NCI-H1417 treated with DMSO at 0.1 percent for 48 hours (cell line): ENCODE measurements at regions not wholly inside any gene's neighbourhood (a gene's known extent, or its start where the extent isn't known, plus 50 kb on each side); places are given as distances from the start of the nearest gene placed in this dataset.

Experiments
- DNase-seq: peaks from one replicate; lab custom pipeline; 2025; lab: John Stamatoyannopoulos, UW

DNA sequence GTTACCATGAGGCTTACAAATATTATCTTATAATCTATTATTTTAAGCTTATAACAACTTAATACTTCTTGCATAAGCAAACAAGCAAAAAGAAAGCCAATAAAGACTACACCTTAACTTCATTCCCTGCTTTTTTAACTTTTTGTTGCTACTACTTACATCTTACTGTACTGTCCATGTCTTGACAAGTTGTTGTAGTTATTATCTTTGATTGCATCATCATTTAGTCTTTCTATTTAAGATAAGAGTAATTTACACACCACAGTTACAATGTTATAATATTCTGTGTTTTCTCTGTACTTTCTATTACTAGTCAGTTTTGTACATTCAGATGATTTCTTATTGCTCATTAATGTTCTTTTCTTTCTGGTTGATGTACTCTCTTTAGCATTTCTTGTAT lies 346.6 kb downstream of the SMARCA1 start:
- DNase-seq: no peak

DNA sequence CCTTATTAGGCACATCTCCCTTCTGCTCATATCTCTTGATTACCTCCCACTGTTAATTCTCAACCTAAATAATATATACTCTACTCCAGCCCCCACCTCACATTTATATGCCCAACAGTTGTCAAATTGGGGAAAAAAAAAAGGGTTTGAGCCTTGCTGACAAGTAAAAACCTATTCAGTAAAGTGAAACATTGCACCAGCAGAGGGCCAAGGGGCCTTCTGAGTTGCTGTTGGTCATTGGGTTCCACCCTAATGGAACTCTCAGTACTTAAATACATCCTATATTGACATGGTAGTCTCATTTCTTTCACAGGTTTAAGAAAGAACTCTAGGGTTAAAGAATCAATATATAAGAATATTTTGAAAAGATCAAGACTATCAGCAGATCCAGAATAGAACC lies 362.2 kb downstream of the SMARCA1 start:
- no peak for DNase-seq

DNA sequence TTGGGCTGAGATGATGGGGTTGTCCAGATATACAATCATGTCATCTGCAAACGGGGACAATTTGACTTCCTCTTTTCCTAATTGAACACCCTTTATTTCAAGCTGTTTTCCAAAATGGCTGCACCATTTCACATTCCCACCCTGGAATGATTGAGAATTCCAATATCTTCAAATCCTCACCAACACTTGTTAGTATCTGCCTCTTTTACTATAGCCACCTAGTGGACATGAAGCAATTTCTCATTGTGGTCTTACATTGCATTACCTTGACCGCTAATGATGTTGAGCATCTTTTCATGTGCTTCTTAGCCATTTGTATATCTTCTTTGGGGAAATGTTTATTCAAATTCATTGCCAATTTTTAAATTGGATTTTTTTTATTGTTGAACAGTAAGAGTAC lies 364.8 kb downstream of the SMARCA1 start:
- DNase-seq: no peak

GRCh38 chrX:129145840-129146272 lies 377.4 kb downstream of the SMARCA1 start:
- no peak for DNase-seq

DNA sequence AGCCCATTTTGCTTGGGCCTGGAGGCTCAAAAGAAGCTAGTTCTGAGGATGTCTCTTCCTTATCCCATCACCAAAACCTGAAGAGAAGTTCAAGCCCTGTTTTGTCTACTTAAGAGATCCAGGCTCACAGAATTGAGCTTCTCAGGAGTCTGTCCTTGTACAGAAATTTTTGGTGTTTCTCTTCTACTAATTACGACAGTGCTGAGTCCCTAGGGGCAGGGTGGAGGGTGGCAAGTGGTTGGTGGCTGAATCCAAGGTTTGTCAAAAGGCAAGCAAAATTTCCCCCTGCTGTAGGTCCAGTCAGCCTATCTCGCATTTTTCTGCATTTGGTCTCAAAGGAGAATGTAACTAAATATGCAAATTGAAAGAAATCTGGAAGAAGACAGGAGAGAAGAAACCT lies 377.9 kb downstream of the SMARCA1 start:
- DNase-seq: no peak

DNA sequence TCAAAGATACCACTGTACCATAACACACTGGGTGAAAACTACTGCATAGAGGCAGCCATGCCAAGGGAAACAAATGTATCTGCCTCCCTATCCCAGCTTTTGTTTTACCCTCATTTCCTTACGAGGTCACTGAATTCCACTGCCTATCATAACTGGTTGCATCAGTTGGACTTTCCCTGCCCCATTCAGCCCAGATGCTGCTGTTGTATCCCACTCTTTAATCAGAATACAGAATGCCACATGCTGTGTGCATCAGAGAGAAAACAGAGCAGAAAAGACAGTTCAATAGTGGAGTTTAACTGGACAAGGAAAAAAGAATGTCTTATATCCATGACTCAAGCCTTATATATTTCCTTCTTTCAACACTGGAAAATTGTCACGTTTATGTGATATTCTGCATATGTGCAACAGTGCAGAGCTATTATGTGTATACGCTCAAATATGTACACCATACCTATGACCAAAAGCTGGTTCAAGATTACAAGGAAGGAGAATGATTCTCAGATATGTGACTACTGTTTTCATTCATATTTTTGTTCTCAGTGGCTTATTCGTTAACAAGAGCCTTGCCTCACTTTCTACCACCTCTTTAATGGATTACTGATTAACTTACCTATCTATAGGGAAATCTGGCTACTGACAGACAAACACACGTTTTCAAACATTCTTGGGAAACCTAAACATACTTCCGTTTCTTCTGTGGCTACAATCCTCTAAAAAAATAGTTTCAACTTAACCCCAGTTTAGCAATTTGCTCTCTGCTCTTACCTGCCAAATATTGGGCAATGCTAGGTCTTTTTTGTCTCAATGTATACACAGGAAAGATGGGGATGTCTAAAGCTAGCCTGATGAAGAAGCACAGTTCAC lies 378.9 kb downstream of the SMARCA1 start:
- no peak for DNase-seq

- DNase-seq: peak; percentile 27
These were observed 383.3 kb downstream of the SMARCA1 start for GRCh38 chrX:129139837-129140598.

- no peak for DNase-seq
These were observed 398.0 kb downstream of the SMARCA1 start for GRCh38 chrX:129125122-129125914.

GRCh38 chrX:129123795-129124194 lies 399.5 kb downstream of the SMARCA1 start:
- no peak for DNase-seq

- no peak for DNase-seq
These were observed 406.4 kb downstream of the SMARCA1 start for GRCh38 chrX:129116676-129117470.

DNA sequence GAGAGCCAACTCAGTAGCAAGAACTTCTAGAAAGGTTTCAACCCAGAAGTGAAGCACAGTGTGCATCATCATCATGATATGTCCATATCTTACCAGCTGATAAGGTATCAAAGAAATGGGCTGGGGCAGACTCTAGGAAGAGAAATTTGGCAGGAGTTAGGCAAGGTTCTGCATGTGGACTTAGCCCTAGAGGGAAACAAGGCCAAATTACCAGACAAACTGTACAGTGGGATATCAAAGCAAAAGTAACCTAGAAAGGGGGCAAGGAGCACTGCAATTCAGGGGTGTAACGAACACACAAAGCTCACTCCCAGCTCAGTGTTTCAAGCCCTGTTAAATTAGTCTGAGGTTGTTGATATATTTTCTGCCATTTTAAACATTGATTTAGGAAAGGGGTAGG lies 407.4 kb downstream of the SMARCA1 start:
- no peak for DNase-seq

DNA sequence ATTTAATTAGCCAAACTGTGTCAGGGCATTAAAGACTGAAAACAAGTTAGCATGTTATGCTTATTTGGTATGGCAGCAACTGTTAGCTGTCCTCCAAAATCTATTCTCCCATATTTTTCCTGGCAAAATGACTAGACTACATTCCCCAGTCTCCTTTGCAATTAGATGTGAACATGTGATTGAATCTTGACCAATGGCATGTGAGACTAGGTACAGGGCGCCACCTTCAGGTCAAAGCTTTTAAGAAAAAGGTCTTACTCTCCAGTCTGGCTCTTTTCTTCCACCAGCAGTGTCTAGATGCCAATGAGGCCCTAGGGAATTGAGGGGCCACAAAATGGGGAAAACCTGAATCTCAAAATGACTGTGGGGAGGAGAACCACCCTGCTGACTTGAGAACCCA lies 408.2 kb downstream of the SMARCA1 start:
- no peak for DNase-seq

GRCh38 chrX:129111081-129111798 lies 412.1 kb downstream of the SMARCA1 start:
- no peak for DNase-seq

DNA sequence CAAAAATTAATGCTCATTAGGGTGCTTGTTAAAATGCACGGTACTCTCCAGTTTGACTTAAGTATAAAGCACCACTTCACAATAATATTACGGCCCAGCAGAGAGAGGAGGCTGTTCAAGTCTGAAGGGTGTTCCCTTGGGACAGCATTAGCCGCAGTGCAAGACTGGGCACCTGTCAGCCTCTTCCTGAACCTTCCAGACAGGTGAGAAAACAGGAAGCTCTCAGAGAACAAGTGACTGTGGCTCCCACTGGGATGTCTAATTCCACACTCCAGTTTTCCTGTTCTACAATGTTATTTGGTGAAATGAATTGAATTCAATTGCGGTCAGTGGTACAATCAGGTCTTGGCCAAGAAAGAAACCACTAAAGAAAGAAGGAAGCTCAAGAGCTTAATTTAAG lies 414.4 kb downstream of the SMARCA1 start:
- no peak for DNase-seq

- DNase-seq: no peak
These were observed 424.1 kb downstream of the SMARCA1 start for GRCh38 chrX:129099207-129099606.

DNA sequence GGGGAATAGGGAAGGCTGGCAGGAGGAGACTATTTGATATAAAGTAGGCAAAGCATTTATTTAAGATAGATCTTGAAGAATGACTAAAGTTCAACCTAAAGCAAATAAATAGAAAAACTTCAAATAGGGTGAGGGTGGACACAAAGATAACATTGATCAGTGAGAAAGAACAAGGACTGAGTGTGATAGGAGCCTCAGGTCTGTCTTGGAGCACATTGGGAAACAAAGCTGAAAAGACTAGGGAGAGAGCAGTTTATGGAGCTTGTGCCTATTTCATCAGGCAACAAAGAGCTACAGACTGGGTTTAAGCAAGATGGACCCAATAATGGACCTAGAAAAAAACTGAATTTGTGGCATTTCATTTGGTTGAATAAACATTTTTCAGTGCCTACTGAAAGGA lies 425.6 kb downstream of the SMARCA1 start:
- no peak for DNase-seq

DNA sequence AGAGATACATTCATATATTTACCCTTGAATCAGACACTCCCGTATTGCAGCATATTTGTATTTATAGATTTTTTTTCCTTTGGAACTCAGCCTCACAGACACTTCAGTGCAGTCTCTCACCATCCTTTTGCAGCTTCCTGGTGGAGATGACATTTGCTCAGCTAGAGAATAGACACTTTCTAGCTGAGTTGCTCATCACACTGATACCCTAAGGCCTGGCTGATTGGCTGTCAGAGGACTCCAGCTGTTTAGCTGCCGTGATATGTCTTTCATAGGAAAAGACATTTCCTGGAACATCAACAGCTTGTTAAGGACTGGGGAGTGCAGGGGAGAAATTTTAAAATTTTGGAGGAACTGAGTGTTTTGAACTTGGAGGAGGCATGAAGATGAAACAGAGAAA lies 429.6 kb downstream of the SMARCA1 start:
- DNase-seq: no peak

DNA sequence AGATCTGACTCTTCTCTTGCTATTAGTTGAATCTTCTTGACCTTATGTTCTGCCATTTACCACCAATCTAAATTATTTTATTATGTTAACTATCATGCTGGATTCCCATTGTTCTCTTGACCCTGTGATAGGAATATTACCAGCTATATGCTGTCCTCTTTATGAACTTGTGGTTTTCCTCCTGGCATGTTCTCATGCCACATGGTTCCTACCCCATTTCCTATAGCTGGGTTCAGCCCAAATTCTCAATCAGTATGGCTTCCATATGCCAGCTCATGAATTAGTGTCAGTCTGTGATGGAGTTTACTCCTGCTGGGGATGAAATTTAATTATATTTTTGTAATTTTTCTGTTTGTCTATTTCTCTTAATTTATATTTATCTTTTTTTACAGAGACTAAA lies 430.5 kb downstream of the SMARCA1 start:
- DNase-seq: no peak

DNA sequence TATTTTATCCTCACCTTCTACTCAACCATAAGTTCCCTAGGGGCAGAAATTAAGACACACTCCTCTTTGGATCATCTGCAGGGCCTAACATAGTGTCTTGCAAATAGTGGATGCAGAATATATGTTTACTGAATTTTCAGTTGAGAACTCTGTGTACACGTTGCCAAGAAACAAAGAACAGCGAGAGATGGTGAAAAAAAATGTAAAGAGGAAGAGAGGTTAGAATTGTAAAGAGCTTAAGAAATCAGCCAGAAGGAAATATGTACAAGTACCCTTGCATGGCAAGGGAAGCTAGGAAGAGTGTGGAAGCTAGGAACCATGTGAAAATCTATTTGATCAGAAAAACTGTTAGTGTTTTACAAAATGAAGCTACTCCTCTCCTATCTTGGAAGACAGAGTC lies 431.0 kb downstream of the SMARCA1 start:
- no peak for DNase-seq

DNA sequence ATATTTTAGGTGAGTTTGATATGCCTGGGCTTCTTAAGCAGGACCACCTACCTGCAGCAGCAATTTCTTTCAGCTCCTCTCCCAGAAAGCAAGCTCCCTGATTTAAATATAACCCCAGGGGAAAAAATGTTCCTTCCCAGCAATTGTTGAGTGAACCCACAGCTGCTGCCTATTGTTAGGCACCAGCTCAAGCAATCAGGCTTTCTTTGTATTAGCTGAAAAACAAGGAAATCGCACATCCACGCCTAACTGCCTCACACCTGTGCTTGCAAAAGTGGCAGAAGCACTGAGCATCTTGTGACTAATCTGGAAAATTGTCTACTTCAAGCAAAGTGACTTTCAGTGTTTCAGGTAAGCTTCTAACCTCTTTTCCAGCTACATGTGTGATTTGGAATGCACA lies 432.2 kb downstream of the SMARCA1 start:
- peak; percentile 16 for DNase-seq

GRCh38 chrX:129086802-129087201 lies 436.5 kb downstream of the SMARCA1 start:
- no peak for DNase-seq
